GM12878 (cell line): ENCODE measurements at regions not wholly inside any gene's neighbourhood (a gene's known extent, or its start where the extent isn't known, plus 50 kb on each side); places are given as distances from the start of the nearest gene placed in this dataset.

Experiments used
- ATAC-seq: fragments of 200-7000 bp; cut with Tn5 transposase; 3 replicates; pipeline ENCODE4 v1.9.1; 2020; ENCODE audit warnings: mild to moderate bottlenecking, moderate library complexity
- BruUV-seq: library from RNA; stranded (reverse); fragments of 400-500 nt; replicated peaks from 2 replicates; lab custom pipeline; 2021; lab: Mats Ljungman, UMichigan
- CTCF ChIA-PET: fragments of 300-600 bp; sonication (Branson Sonifier 250); formaldehyde crosslinking; extraction: SDS; loops from one replicate; lab custom pipeline; 2021; ENCODE audit warnings: inconsistent platforms; lab: Yijun Ruan, JAX
- POLR2A ChIA-PET: fragments of 350-600 bp; formaldehyde crosslinking; extraction: SDS; loops from one replicate; lab custom pipeline; 2021; ENCODE audit warnings: inconsistent platforms; lab: Charles Lee
- RAD21 ChIA-PET: fragments of 300-600 bp; sonication (Branson Sonifier 250); formaldehyde crosslinking; loops from one replicate; lab custom pipeline; 2023; ENCODE audit warnings: antibody characterized with exemption; ENCODE audit not compliant: unreplicated experiment; lab: Charles Lee
- SMC1A ChIA-PET: fragments of 300-600 bp; sonication (Branson Sonifier 250); formaldehyde crosslinking; loops from one replicate; lab custom pipeline; 2023; ENCODE audit not compliant: unreplicated experiment, uncharacterized antibody; lab: Charles Lee
- DNase-seq: peaks from one replicate; pipeline ENCODE4 v3.0.0-alpha.2; 2011; ENCODE audit warnings: low read depth, low spot score
- FAIRE-seq: peaks from 3 replicates; lab custom pipeline; 2011; peaks lifted over from hg19 to GRCh38; lab: Jason Lieb, UNC
- H2AFZ ChIP-seq: 2 replicates; pipeline ENCODE4 v1.6.0; 2011; ENCODE audit warnings: low read depth, low read length, control low read depth; ENCODE audit not compliant: control insufficient read depth
- H3K27ac ChIP-seq: 2 replicates; pipeline ENCODE4 v1.5.1; 2011; ENCODE audit warnings: control low read depth; ENCODE audit not compliant: control insufficient read depth, insufficient read depth
- H3K27me3 ChIP-seq, 2 experiments: replicated peaks in 1 of 2; 2 replicates each; pipeline versions ENCODE4 v1.6.0 to v1.6.1; 2011; ENCODE audit warnings: low read length in 1 of 2; ENCODE audit not compliant: control insufficient read depth in 2 of 2, insufficient read depth in 2 of 2
- H3K36me3 ChIP-seq, 2 experiments: 2 replicates each; pipeline ENCODE4 v1.5.1; 2011; ENCODE audit warnings: low read length in 1 of 2; ENCODE audit not compliant: control insufficient read depth in 2 of 2, insufficient read depth in 2 of 2
- H3K4me1 ChIP-seq: 2 replicates; pipeline ENCODE4 v1.6.1; 2011; ENCODE audit warnings: mild to moderate bottlenecking, low read length, moderate library complexity, mixed read lengths; ENCODE audit not compliant: control insufficient read depth, insufficient read depth
- H3K4me2 ChIP-seq: 2 replicates; pipeline ENCODE4 v1.6.0; 2011; ENCODE audit warnings: control low read depth; ENCODE audit not compliant: control insufficient read depth, insufficient read depth
- H3K4me3 ChIP-seq: fragments of 200-600 bp; sonication (generic); 2 replicates; pipeline ENCODE4 v1.5.1; 2016
- H3K79me2 ChIP-seq: 2 replicates; pipeline ENCODE4 v1.6.0; 2011; ENCODE audit warnings: low read length; ENCODE audit not compliant: control insufficient read depth, insufficient read depth
- H3K9ac ChIP-seq: 2 replicates; pipeline ENCODE4 v1.8.0; 2011; ENCODE audit warnings: low read length, control low read depth, mixed read lengths; ENCODE audit not compliant: control insufficient read depth, insufficient read depth
- H3K9me3 ChIP-seq: replicated peaks from 3 replicates; pipeline ENCODE4 v1.5.1; 2011; ENCODE audit warnings: mild to moderate bottlenecking, low read length; ENCODE audit not compliant: control insufficient read depth, insufficient read depth
- H4K20me1 ChIP-seq: 2 replicates; pipeline ENCODE4 v1.6.0; 2011; ENCODE audit not compliant: control insufficient read depth, insufficient read depth
- HSF1 ChIP-seq: fragments of 150-350 bp; IDR thresholded peaks from 2 replicates; pipeline ENCODE4 v1.6.1; 2014; ENCODE audit warnings: mild to moderate bottlenecking, low read depth, low read length
- MYC ChIP-seq: IDR thresholded peaks from 2 replicates; pipeline ENCODE4 v1.6.1; 2011; ENCODE audit warnings: mild to moderate bottlenecking, low read length, moderate library complexity, inconsistent platforms; ENCODE audit not compliant: insufficient read depth, insufficient replicate concordance, insufficient read length, severe bottlenecking
- NR2C2 ChIP-seq: IDR thresholded peaks from 2 replicates; pipeline ENCODE4 v1.6.1; 2011; ENCODE audit warnings: borderline replicate concordance, low read depth; ENCODE audit not compliant: control insufficient read depth, insufficient read length
- RAD21 ChIP-seq: IDR thresholded peaks from 2 replicates; pipeline ENCODE4 v1.6.1; 2011; ENCODE audit warnings: mild to moderate bottlenecking, low read depth, low read length, moderate library complexity; ENCODE audit not compliant: insufficient read depth
- TCF7 ChIP-seq: IDR thresholded peaks from 2 replicates; pipeline ENCODE4 v1.6.1; 2014; ENCODE audit warnings: antibody characterized with exemption, borderline replicate concordance
- YY1 ChIP-seq: IDR thresholded peaks from 2 replicates; pipeline ENCODE4 v1.6.1; 2011; ENCODE audit warnings: low read depth, mild to moderate bottlenecking, low read length
- WGBS: methylation state at CpG from one replicate; pipeline ENCODE4 v1.1.6; 2016; ENCODE audit warnings: low lambda C conversion rate; ENCODE audit not compliant: insufficient replicate concordance, insufficient coverage; ENCODE audit errors: missing lambda C conversion rate; 5-methylcytosine and 5-hydroxymethylcytosine counted together
- in situ Hi-C: fragments of 300-500 bp; cut with MboI; formaldehyde crosslinking; loops from 9 replicates; pipeline ENCODE4 v1.14.3; 2018; ENCODE audit warnings: mixed read lengths
- intact Hi-C: fragments of 100-400 bp; cut with micrococcal nuclease; formaldehyde crosslinking; loops from one replicate; pipeline ENCODE4 v1.14.2; 2022; ENCODE audit not compliant: unreplicated experiment
- TF ChIP-seq, protein P1 (sequence below): fragments of 450-650 bp; IDR thresholded peaks from 2 replicates; pipeline ENCODE4 v1.6.1; 2017; ENCODE audit warnings: mild to moderate bottlenecking

GRCh38 chr13:54198911-54199310 is 1170.3 kb downstream of the OLFM4 start (continued):
- TF ChIP-seq RAD21 (no peak), TCF7 (no peak), NR2C2 (no peak)
- TF ChIP-seq, protein P1, sequence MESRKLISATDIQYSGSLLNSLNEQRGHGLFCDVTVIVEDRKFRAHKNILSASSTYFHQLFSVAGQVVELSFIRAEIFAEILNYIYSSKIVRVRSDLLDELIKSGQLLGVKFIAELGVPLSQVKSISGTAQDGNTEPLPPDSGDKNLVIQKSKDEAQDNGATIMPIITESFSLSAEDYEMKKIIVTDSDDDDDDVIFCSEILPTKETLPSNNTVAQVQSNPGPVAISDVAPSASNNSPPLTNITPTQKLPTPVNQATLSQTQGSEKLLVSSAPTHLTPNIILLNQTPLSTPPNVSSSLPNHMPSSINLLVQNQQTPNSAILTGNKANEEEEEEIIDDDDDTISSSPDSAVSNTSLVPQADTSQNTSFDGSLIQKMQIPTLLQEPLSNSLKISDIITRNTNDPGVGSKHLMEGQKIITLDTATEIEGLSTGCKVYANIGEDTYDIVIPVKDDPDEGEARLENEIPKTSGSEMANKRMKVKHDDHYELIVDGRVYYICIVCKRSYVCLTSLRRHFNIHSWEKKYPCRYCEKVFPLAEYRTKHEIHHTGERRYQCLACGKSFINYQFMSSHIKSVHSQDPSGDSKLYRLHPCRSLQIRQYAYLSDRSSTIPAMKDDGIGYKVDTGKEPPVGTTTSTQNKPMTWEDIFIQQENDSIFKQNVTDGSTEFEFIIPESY, result no peak

- ATAC-seq (no peak), FAIRE-seq (no peak), DNase-seq (no peak)
- ChIA-PET POLR2A (no interaction called here), RAD21 (no interaction called here), SMC1A (no interaction called here)
- Histone ChIP-seq H3K9ac (no peak overlapping the region), H3K27me3 (no peaks in the 10 kb centered on the region), H3K79me2 (no peaks in the 10 kb centered on the region)
- in situ Hi-C loops, result no loop called here
- no peak for TF ChIP-seq MYC
- no peak for TF ChIP-seq YY1
- no peak for TF ChIP-seq HSF1
- TF ChIP-seq, all 136 proteins: peak for 0
- no peak overlapping the region for H3K4me3 ChIP-seq
- no TSS peak for BruUV-seq
- 0% methylated on average over 1 of the region's 1 CpG for WGBS
- no peak overlapping the region for H3K4me2 ChIP-seq
- no peaks in the 10 kb centered on the region for H3K4me1 ChIP-seq
- H3K27ac ChIP-seq, result no peak overlapping the region
- H4K20me1 ChIP-seq, result no peaks in the 10 kb centered on the region
- no peaks in the 10 kb centered on the region for H3K9me3 ChIP-seq
- intact Hi-C loops, result no loop called here
- no peak overlapping the region for H2AFZ ChIP-seq
- no peaks in the 10 kb centered on the region for H3K36me3 ChIP-seq
- CTCF ChIA-PET, result no interaction called here
Observed at GRCh38 chr13:54206626-54207025, 1178.0 kb downstream of the OLFM4 start.
